Nephron (organoid): ENCODE measurements at regions not wholly inside any gene's neighbourhood (a gene's known extent, or its start where the extent isn't known, plus 50 kb on each side); places are given as distances from the start of the nearest gene placed in this dataset.

Experiments used
- H3K27ac Mint-ChIP-seq, 3 experiments: 2 replicates each; pipeline ENCODE4 v1.8.0; 2020; ENCODE audit warnings: mixed read lengths in 3 of 3, mild to moderate bottlenecking in 2 of 3, moderate library complexity in 1 of 3
- H3K27me3 Mint-ChIP-seq: 2 replicates; pipeline ENCODE4 v1.8.0; 2021; ENCODE audit warnings: low read depth, mild to moderate bottlenecking, moderate library complexity, mixed read lengths
- H3K36me3 Mint-ChIP-seq: 2 replicates; pipeline ENCODE4 v1.8.0; 2020; ENCODE audit warnings: low read depth, mixed read lengths
- H3K4me1 Mint-ChIP-seq: 2 replicates; pipeline ENCODE4 v1.8.0; 2020; ENCODE audit warnings: mixed read lengths
- H3K4me3 Mint-ChIP-seq, 3 experiments: 2 replicates each; pipeline ENCODE4 v1.8.0; 2020; ENCODE audit warnings: mild to moderate bottlenecking in 3 of 3, mixed read lengths in 3 of 3, moderate library complexity in 2 of 3
- H3K9me3 Mint-ChIP-seq: 2 replicates; pipeline ENCODE4 v1.8.0; 2020; ENCODE audit warnings: mixed read lengths
- TF ChIP-seq, protein P1 (sequence below), 3 experiments: fragments of 200-600 bp; sonication (generic); IDR thresholded peaks; one replicate each; pipeline ENCODE4 v1.5.0; 2021; ENCODE audit warnings: antibody characterized with exemption in 3 of 3; ENCODE audit not compliant: unreplicated experiment in 3 of 3

- Mint-ChIP-seq H3K36me3 (no peaks in the 10 kb centered on the region), H3K9me3 (no peaks in the 10 kb centered on the region), H3K27ac (no peak overlapping the region), H3K27me3 (no peaks in the 10 kb centered on the region), H3K4me3 (no peak overlapping the region), H3K4me1 (no peaks in the 10 kb centered on the region)
- TF ChIP-seq, protein P1, sequence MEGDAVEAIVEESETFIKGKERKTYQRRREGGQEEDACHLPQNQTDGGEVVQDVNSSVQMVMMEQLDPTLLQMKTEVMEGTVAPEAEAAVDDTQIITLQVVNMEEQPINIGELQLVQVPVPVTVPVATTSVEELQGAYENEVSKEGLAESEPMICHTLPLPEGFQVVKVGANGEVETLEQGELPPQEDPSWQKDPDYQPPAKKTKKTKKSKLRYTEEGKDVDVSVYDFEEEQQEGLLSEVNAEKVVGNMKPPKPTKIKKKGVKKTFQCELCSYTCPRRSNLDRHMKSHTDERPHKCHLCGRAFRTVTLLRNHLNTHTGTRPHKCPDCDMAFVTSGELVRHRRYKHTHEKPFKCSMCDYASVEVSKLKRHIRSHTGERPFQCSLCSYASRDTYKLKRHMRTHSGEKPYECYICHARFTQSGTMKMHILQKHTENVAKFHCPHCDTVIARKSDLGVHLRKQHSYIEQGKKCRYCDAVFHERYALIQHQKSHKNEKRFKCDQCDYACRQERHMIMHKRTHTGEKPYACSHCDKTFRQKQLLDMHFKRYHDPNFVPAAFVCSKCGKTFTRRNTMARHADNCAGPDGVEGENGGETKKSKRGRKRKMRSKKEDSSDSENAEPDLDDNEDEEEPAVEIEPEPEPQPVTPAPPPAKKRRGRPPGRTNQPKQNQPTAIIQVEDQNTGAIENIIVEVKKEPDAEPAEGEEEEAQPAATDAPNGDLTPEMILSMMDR (IDR thresholded peaks at IDR 0.05; ENCODE audit: unreplicated experiment in 3 of 3) = no peak
Measured at GRCh38 chr1:95383111-95383510, 149.1 kb downstream of the RWDD3 start.

- no peaks in the 10 kb centered on the region for H3K9me3 Mint-ChIP-seq
- no peak overlapping the region for H3K4me3 Mint-ChIP-seq
- no peak overlapping the region for H3K27ac Mint-ChIP-seq
- H3K36me3 Mint-ChIP-seq = no peaks in the 10 kb centered on the region
- TF ChIP-seq, protein P1 (IDR thresholded peaks at IDR 0.05; ENCODE audit: unreplicated experiment in 3 of 3) = no peak
- H3K27me3 Mint-ChIP-seq = no peaks in the 10 kb centered on the region
- H3K4me1 Mint-ChIP-seq = no peaks in the 10 kb centered on the region
Measured at GRCh38 chr1:95384567-95384966, 150.6 kb downstream of the RWDD3 start.

DNA sequence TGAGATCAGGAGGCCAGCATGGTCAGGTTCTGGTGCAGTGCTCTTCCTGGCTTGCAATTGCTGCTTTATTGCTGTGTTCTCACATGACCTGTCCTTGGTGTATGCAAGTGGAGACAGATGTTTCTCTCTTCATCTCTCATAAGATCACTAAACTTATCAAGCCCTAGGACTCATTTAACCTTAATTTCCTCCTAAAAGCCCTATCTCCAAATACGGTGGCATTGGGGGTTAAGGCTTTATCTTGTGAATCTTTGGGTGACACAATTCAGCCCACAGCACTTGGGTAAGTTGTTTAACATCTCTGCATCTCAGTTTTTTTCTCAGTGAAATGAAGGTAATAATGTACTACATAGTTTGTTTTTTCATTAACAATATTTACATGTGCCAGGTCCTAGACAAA, 152.4 kb downstream of the RWDD3 start:
- no peaks in the 10 kb centered on the region for H3K9me3 Mint-ChIP-seq
- no peak overlapping the region for H3K27ac Mint-ChIP-seq
- H3K27me3 Mint-ChIP-seq = peaks cover 9% of the 10 kb centered on the region
- TF ChIP-seq, protein P1 (IDR thresholded peaks at IDR 0.05; ENCODE audit: unreplicated experiment in 3 of 3) = no peak
- H3K4me3 Mint-ChIP-seq = no peak overlapping the region
- H3K4me1 Mint-ChIP-seq = no peaks in the 10 kb centered on the region
- no peaks in the 10 kb centered on the region for H3K36me3 Mint-ChIP-seq

GRCh38 chr1:95386915-95387314, 152.9 kb downstream of the RWDD3 start:
- H3K36me3 Mint-ChIP-seq = no peaks in the 10 kb centered on the region
- no peaks in the 10 kb centered on the region for H3K4me1 Mint-ChIP-seq
- TF ChIP-seq, protein P1 (IDR thresholded peaks at IDR 0.05; ENCODE audit: unreplicated experiment in 3 of 3) = no peak

GRCh38 chr1:95388031-95388430, 154.0 kb downstream of the RWDD3 start:
- Mint-ChIP-seq H3K4me1 (no peaks in the 10 kb centered on the region), H3K9me3 (no peaks in the 10 kb centered on the region), H3K4me3 (no peak overlapping the region), H3K27me3 (peaks cover 9% of the 10 kb centered on the region), H3K27ac (no peak overlapping the region), H3K36me3 (no peaks in the 10 kb centered on the region)
- TF ChIP-seq, protein P1 (IDR thresholded peaks at IDR 0.05; ENCODE audit: unreplicated experiment in 3 of 3) = no peak

More at GRCh38 chr1:95386915-95387314, 152.9 kb downstream of the RWDD3 start:
- Mint-ChIP-seq H3K9me3 (no peaks in the 10 kb centered on the region), H3K27me3 (peaks cover 9% of the 10 kb centered on the region), H3K4me3 (no peak overlapping the region), H3K27ac (no peak overlapping the region)

DNA sequence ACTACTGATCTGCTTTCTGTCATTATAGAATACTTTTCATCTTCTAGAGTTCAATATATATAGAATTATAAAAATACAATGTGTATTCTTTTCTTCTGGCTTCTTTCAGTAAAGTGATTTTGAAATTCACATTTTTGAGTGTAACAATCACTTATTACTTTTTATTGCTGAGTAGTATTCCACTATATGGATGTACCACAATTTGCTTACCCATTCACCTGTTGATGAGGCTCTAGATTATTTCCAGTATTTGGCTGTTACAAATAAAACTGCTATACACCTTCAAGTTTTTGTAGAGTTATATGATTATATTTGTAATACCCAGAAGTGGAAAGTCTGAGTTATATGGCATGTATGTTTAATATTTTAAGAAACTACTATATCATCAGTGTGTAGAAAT, 159.4 kb downstream of the RWDD3 start:
- H3K4me1 Mint-ChIP-seq = no peaks in the 10 kb centered on the region
- no peak overlapping the region for H3K27ac Mint-ChIP-seq
- no peaks in the 10 kb centered on the region for H3K9me3 Mint-ChIP-seq
- TF ChIP-seq, protein P1 (IDR thresholded peaks at IDR 0.05; ENCODE audit: unreplicated experiment in 3 of 3) = no peak
- H3K27me3 Mint-ChIP-seq = peaks cover 9% of the 10 kb centered on the region
- H3K36me3 Mint-ChIP-seq = no peaks in the 10 kb centered on the region
- no peak overlapping the region for H3K4me3 Mint-ChIP-seq
